Tibial nerve (tissue), 4 donors: ENCODE measurements at regions not wholly inside any gene's neighbourhood (a gene's known extent, or its start where the extent isn't known, plus 50 kb on each side); places are given as distances from the start of the nearest gene placed in this dataset.

ENCODE experiments used
- EP300 ChIP-seq, 2 donors: sonication (generic); formaldehyde crosslinking; IDR thresholded peaks; one replicate each; pipeline ENCODE4 v1.6.1; 2017; ENCODE audit warnings: antibody characterized with exemption in 2 of 2, mild to moderate bottlenecking in 1 of 2
- POLR2A ChIP-seq, 2 donors: fragments of 450-650 bp; IDR thresholded peaks; one replicate each; pipeline ENCODE4 v1.6.1; 2017; ENCODE audit warnings: antibody characterized with exemption in 2 of 2, mild to moderate bottlenecking in 2 of 2, moderate library complexity in 2 of 2
- TF ChIP-seq, protein P1 (sequence below), 5 experiments: fragments of 200-600 bp in 3 of 5; fragments of 450-650 bp in 2 of 5; sonication (generic) in 3 of 5; IDR thresholded peaks; one replicate each; pipeline ENCODE4 v1.5.1; 2016 to 2019; ENCODE audit warnings: antibody characterized with exemption in 5 of 5, mild to moderate bottlenecking in 3 of 5, moderate library complexity in 2 of 5

DNA sequence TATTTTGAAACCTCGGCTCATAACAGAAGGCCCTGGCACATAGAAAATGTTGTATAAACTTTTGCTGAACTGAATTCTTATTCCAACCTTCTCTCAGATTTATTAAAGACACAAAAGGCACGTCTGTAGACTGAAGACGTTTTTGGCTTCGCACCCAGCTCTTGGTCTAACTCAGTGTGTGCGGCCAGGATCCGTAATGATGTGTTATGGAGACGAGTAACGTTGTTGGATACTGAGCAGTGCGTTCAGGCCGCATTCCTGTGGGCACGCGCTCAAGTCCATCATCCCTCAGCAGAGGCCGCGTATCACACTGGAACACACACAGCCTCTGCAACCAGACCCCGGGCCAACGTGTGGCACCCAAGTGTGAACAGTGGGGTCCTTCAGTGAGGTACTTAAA is 154.8 kb upstream of the RAB4A start:
- TF ChIP-seq, protein P1, sequence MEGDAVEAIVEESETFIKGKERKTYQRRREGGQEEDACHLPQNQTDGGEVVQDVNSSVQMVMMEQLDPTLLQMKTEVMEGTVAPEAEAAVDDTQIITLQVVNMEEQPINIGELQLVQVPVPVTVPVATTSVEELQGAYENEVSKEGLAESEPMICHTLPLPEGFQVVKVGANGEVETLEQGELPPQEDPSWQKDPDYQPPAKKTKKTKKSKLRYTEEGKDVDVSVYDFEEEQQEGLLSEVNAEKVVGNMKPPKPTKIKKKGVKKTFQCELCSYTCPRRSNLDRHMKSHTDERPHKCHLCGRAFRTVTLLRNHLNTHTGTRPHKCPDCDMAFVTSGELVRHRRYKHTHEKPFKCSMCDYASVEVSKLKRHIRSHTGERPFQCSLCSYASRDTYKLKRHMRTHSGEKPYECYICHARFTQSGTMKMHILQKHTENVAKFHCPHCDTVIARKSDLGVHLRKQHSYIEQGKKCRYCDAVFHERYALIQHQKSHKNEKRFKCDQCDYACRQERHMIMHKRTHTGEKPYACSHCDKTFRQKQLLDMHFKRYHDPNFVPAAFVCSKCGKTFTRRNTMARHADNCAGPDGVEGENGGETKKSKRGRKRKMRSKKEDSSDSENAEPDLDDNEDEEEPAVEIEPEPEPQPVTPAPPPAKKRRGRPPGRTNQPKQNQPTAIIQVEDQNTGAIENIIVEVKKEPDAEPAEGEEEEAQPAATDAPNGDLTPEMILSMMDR (IDR thresholded peaks at IDR 0.05): no peak
- TF ChIP-seq EP300 (IDR thresholded peaks at IDR 0.05) (no peak), POLR2A (IDR thresholded peaks at IDR 0.05) (no peak)
